ENCODE measurements at regions not wholly inside any gene's neighbourhood (a gene's known extent, or its start where the extent isn't known, plus 50 kb on each side); places are given as distances from the start of the nearest gene placed in this dataset.

DNA sequence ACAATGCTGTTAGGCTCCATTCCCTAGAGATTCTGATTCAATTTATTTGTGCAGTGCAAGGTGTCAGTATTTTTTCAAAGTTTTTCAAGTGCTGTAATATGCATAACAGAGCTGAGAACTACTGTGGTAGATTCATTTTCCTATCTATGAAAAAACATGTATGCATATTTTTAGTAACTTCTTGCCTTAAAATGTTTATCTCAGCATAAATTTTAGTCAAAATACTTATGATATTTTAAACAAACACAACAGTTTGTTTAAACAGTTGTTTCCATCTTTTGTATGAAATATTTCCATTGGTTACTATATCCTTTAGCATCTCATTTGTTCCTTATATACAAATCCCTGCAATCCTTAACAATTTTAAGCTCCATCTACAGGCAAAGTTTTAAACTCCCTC, 624.8 kb upstream of the ADGRL3 start:
- intact Hi-C loops (cut with DNase I) = no loop called here
- TF ChIP-seq POLR2A (IDR thresholded peaks at IDR 0.05) = no peak
- TF ChIP-seq, protein P1, sequence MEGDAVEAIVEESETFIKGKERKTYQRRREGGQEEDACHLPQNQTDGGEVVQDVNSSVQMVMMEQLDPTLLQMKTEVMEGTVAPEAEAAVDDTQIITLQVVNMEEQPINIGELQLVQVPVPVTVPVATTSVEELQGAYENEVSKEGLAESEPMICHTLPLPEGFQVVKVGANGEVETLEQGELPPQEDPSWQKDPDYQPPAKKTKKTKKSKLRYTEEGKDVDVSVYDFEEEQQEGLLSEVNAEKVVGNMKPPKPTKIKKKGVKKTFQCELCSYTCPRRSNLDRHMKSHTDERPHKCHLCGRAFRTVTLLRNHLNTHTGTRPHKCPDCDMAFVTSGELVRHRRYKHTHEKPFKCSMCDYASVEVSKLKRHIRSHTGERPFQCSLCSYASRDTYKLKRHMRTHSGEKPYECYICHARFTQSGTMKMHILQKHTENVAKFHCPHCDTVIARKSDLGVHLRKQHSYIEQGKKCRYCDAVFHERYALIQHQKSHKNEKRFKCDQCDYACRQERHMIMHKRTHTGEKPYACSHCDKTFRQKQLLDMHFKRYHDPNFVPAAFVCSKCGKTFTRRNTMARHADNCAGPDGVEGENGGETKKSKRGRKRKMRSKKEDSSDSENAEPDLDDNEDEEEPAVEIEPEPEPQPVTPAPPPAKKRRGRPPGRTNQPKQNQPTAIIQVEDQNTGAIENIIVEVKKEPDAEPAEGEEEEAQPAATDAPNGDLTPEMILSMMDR (IDR thresholded peaks at IDR 0.05) = no peak
- no peaks in the 10 kb centered on the region for H3K36me3 ChIP-seq (replicated peaks in 1 of 2)

DNA sequence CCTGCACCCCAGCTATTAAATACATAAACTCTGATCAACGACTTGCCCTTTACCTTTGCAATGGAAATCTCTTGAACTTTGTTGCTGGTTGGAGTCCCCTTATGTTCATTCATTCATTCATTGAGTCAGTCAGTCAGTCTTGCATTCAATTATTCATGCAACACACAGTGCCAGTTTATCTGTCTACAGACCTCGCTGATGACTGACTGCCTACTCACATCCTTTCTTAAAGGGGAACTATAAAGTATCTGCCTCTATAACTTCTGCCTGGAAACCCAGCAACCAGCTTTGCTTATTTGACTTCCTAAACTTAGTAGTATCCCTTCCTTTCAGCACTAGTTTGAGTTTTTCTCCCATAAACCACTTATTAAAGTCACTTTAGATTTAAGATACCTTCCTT, 620.8 kb upstream of the ADGRL3 start:
- Histone ChIP-seq H3K4me3 (no peak overlapping the region), H3K27ac (no peak overlapping the region), H3K27me3 (no peaks in the 10 kb centered on the region), H3K4me1 (replicated peaks in 1 of 2) (no peaks in the 10 kb centered on the region), H3K9me3 (replicated peaks in 1 of 3) (no peaks in the 10 kb centered on the region), H3K36me3 (replicated peaks in 1 of 2) (no peaks in the 10 kb centered on the region)
- TF ChIP-seq POLR2A (IDR thresholded peaks at IDR 0.05) = no peak
- TF ChIP-seq, protein P1 (IDR thresholded peaks at IDR 0.05) = no peak
- no peak for DNase-seq
- 65 to 72% (median 68%) methylated on average over 2 of the region's 2 CpGs for WGBS, 4 donors
- intact Hi-C loops (cut with DNase I) = no loop called here

More for the DNA sequence above, 624.8 kb upstream of the ADGRL3 start:
- Histone ChIP-seq H3K27me3 (no peaks in the 10 kb centered on the region), H3K4me3 (no peak overlapping the region), H3K9me3 (replicated peaks in 1 of 3) (peaks cover 0 to 8% (median 0%) of the 10 kb centered on the region in 3 donors), H3K27ac (no peak overlapping the region), H3K4me1 (replicated peaks in 1 of 2) (no peaks in the 10 kb centered on the region)
- no peak for DNase-seq

DNA sequence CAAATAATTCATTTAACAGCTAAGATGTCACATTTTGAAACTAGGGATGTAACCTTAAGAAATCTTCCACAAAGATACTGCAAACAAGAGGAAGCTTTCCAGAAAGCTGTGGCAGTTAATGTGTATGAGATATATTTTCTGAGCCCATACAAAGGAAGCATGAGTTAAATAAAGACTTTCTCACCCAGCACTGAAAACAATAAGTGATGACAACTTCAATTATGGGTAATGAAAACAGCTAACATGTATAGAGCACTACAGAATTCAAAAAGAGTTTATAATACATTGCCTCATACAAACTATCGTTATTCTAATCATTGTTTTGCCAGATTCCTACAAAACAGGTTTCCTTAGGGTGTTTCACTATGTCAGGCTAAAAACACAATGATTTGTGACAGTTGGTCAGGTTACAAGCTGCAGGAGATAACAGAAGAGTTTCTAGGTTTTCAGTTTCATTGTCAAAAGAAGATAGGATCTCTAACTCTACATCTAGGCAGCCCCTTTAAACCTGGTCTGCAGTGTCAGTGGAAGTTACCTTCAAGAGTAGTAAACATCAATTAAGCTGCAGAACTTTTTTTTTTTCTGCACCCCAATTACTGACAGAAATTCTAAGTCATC, 618.1 kb upstream of the ADGRL3 start:
- no peak overlapping the region for H3K27ac ChIP-seq
- no peaks in the 10 kb centered on the region for H3K36me3 ChIP-seq (replicated peaks in 1 of 2)
- no peak for DNase-seq
- no peak for TF ChIP-seq POLR2A (IDR thresholded peaks at IDR 0.05)
- TF ChIP-seq, protein P1 (IDR thresholded peaks at IDR 0.05) = no peak
- no peaks in the 10 kb centered on the region for H3K27me3 ChIP-seq
- no peaks in the 10 kb centered on the region for H3K4me1 ChIP-seq (replicated peaks in 1 of 2)
- intact Hi-C loops (cut with DNase I) = no loop called here
- H3K9me3 ChIP-seq (replicated peaks in 1 of 3) = no peaks in the 10 kb centered on the region
- no peak overlapping the region for H3K4me3 ChIP-seq
- WGBS, 4 donors = 59 to 73% (median 65%) methylated on average over 1 of the region's 1 CpG

DNA sequence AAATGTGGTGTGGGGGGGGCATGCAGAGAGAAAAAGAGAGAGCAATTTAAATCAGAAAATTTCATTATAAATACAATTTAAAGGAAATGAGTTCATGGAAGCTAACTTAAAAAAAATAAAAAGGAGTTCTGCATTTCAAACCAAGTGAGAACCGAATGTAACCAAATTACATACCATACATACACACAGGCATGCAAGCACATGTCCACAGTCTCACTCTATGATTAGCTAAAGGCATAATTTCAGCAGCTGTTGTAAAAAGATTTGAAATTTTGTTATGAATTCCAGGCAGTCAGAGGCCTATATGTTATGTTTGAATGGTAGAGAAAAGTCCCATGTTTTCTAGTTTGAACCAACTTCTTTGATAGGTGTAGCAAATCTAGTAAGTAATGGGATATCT, 611.6 kb upstream of the ADGRL3 start:
- TF ChIP-seq, protein P1 (IDR thresholded peaks at IDR 0.05) = no peak
- no peak for TF ChIP-seq POLR2A (IDR thresholded peaks at IDR 0.05)
- Histone ChIP-seq H3K4me3 (no peak overlapping the region), H3K27ac (no peak overlapping the region), H3K9me3 (replicated peaks in 1 of 3) (no peaks in the 10 kb centered on the region), H3K4me1 (replicated peaks in 1 of 2) (no peaks in the 10 kb centered on the region), H3K27me3 (no peaks in the 10 kb centered on the region), H3K36me3 (replicated peaks in 1 of 2) (no peaks in the 10 kb centered on the region)
- 68 to 96% (median 88%) methylated on average over 1 of the region's 1 CpG for WGBS, 4 donors
- intact Hi-C loops (cut with DNase I) = no loop called here
- DNase-seq = no peak
